GM12875 (cell line): ENCODE measurements at regions not wholly inside any gene's neighbourhood (a gene's known extent, or its start where the extent isn't known, plus 50 kb on each side); places are given as distances from the start of the nearest gene placed in this dataset.

Experiments used
- H3K4me3 ChIP-seq: one replicate; pipeline ENCODE4 v1.5.1; 2011; ENCODE audit warnings: low read depth, low read length, control low read depth
- TF ChIP-seq, protein P1 (sequence below): IDR thresholded peaks from 2 replicates; pipeline ENCODE4 v1.5.1; 2011; ENCODE audit warnings: low read depth, mild to moderate bottlenecking, control low read depth, inconsistent platforms, low read length, moderate library complexity, borderline replicate concordance; ENCODE audit not compliant: insufficient read depth

DNA sequence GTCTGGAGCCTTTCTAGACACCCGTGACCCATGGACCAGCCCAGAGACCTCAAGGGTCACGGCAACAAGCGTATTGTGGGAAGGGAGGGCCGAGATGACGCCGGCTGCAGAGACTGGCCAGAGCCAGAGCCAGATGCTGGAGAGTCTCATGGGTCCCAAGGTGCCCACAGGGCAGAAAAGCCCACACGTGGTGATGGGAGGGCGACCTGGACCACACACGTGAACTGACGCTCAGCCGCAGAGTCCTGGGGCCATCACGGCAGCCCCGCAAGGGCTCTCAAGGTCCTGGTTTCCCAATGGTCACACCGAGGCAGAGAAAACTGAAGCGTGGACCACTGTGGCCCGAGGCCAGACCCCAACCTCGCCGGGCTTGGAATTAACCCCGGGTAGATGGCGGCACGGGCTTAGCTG is 92.6 kb downstream of the YTHDF1 start:
- TF ChIP-seq, protein P1, sequence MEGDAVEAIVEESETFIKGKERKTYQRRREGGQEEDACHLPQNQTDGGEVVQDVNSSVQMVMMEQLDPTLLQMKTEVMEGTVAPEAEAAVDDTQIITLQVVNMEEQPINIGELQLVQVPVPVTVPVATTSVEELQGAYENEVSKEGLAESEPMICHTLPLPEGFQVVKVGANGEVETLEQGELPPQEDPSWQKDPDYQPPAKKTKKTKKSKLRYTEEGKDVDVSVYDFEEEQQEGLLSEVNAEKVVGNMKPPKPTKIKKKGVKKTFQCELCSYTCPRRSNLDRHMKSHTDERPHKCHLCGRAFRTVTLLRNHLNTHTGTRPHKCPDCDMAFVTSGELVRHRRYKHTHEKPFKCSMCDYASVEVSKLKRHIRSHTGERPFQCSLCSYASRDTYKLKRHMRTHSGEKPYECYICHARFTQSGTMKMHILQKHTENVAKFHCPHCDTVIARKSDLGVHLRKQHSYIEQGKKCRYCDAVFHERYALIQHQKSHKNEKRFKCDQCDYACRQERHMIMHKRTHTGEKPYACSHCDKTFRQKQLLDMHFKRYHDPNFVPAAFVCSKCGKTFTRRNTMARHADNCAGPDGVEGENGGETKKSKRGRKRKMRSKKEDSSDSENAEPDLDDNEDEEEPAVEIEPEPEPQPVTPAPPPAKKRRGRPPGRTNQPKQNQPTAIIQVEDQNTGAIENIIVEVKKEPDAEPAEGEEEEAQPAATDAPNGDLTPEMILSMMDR: no peak
- H3K4me3 ChIP-seq: no peak overlapping the region

- TF ChIP-seq, protein P1: no peak
- H3K4me3 ChIP-seq: no peak overlapping the region
These were observed 93.3 kb downstream of the YTHDF1 start for GRCh38 chr20:63122626-63123025.

DNA sequence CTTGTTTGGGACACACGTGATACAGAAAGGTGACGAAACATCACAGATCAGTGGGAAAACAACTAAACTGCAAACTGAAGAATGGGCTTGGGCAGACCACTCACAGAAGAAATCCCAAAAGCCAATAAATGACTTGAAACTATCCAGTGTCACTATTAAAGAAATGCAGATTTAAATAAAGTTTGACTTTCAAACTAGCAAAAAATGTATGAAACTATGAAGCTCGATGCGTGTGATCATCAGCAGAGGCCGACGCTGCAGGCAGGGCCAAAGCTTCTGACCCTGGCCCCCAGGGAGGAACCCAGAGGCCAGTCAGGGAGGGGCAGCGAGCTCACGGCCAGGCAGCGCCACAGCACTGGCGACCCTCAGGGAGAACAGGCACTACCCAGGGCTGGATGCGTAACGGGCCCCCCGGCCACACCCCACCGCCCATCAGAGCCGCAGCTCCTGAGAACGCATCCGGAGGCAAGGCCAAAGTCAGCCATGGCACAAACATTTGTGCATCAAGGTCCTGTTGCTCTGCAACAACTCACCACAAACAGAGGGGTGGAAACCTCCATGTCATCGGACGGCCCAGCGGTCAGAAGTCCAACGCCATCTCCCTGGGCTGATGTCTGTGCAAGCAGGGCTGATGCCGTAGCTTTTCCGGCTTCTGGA is 94.1 kb downstream of the YTHDF1 start:
- TF ChIP-seq, protein P1: no peak
- no peak overlapping the region for H3K4me3 ChIP-seq

- TF ChIP-seq, protein P1: no peak
- no peak overlapping the region for H3K4me3 ChIP-seq
These were observed 94.7 kb downstream of the YTHDF1 start for GRCh38 chr20:63121246-63121645.

GRCh38 chr20:63120808-63121090 is 95.2 kb downstream of the YTHDF1 start:
- TF ChIP-seq, protein P1: no peak
- no peak overlapping the region for H3K4me3 ChIP-seq

GRCh38 chr20:63119963-63120807 is 95.7 kb downstream of the YTHDF1 start:
- H3K4me3 ChIP-seq: no peak overlapping the region
- TF ChIP-seq, protein P1: no peak

DNA sequence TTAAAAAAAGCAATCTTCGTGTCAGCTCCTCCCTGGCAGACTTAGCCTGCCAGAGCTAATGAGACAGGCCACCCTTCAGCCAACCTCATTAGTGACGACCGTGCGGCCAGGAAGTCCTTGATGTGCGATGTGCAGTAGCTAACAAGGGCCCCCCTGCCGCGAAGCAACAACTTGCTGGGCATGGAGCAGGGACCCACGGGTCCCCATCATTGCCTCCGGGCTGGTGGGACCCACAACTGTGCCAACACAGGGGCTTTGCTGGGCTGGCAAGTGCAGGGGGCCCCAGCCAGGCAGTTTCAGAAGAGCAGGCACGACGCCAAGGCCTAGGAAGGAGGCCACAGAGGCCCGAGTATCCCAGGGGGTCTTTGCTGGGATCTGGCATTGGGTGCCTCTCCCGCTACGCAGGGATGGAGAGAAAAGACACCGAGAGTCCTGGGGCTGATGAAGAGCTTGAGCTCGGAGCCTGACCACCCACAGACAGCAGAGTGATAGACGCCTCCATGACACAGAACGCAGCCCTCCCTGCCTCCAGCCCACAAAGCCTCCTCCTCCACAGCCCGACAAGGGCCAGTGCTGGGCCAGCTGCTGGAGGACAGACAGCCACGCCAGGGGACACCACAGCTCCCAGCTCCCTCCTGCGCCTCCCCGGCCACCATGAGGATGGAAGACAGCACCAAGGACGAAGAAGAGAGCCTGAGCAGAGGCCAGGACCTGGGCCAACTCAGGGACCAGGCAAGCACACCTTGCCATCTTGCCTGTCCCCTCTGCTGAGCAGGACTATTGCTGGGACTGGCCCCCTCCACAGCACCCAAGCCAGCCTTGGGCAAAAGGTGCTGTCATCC is 96.6 kb downstream of the YTHDF1 start:
- TF ChIP-seq, protein P1: no peak
- no peak overlapping the region for H3K4me3 ChIP-seq
